ENCODE measurements at regions not wholly inside any gene's neighbourhood (a gene's known extent, or its start where the extent isn't known, plus 50 kb on each side); places are given as distances from the start of the nearest gene placed in this dataset.

DNA sequence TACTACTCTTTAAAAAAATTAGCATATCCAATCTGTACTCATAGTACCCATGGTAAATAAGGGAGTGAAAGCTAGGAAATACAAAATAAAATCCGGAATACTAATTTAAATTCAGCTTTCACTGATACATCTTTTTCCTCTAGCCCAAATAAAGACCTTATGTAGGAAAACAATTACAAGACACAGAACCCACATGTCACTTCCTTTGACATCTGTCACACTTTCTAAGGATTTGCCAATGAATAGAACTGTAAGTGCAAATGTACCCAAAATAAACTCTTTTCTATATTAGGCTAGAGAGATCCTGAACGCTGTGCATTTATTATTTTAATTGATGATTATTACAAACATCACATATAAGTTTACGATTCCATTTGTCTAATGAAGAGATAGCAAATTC is 393.0 kb downstream of the LRRIQ3 start (continued):
- TF ChIP-seq, protein P1, sequence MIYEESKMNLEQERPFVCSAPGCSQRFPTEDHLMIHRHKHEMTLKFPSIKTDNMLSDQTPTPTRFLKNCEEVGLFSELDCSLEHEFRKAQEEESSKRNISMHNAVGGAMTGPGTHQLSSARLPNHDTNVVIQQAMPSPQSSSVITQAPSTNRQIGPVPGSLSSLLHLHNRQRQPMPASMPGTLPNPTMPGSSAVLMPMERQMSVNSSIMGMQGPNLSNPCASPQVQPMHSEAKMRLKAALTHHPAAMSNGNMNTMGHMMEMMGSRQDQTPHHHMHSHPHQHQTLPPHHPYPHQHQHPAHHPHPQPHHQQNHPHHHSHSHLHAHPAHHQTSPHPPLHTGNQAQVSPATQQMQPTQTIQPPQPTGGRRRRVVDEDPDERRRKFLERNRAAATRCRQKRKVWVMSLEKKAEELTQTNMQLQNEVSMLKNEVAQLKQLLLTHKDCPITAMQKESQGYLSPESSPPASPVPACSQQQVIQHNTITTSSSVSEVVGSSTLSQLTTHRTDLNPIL (CRISPR knock-in tag; IDR thresholded peaks at IDR 0.05; ENCODE audit: low read depth) = no peak
- TF ChIP-seq PPARA (CRISPR knock-in tag; IDR thresholded peaks at IDR 0.05; ENCODE audit: borderline replicate concordance) = no peak

DNA sequence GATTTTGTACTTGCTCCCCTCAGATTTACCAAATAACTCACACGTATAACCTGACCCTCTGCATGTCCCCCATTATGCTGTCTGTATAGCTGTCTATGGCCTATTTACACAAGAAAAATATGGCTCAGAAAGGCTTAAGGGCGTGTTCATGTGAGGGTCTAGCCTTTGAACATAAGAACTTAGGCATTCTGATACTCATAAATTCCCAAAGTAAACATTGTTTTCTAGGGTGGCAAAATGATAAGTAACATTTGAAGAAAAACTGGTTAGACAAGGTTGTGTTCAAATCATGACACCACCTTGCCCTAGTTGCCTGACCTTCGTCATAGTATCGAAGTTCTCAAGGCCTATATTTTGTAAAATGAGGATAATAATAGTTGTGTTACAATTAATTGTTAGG is 394.6 kb downstream of the LRRIQ3 start:
- ATAC-seq = no peak
- no peak for TF ChIP-seq ZC3H10 (CRISPR knock-in tag; IDR thresholded peaks at IDR 0.05)
- TF ChIP-seq ZFP30 (CRISPR knock-in tag; IDR thresholded peaks at IDR 0.05) = no peak
- no peak for TF ChIP-seq ISL1 (CRISPR knock-in tag; IDR thresholded peaks at IDR 0.05)
- TF ChIP-seq ZFP3 (CRISPR knock-in tag; IDR thresholded peaks at IDR 0.05) = no peak
- TF ChIP-seq OSR1 (CRISPR knock-in tag; IDR thresholded peaks at IDR 0.05) = no peak
- no peak for TF ChIP-seq PPARA (CRISPR knock-in tag; IDR thresholded peaks at IDR 0.05; ENCODE audit: borderline replicate concordance)
- no peak for TF ChIP-seq GLIS3 (CRISPR knock-in tag; IDR thresholded peaks at IDR 0.05)
- TF ChIP-seq, protein P2, sequence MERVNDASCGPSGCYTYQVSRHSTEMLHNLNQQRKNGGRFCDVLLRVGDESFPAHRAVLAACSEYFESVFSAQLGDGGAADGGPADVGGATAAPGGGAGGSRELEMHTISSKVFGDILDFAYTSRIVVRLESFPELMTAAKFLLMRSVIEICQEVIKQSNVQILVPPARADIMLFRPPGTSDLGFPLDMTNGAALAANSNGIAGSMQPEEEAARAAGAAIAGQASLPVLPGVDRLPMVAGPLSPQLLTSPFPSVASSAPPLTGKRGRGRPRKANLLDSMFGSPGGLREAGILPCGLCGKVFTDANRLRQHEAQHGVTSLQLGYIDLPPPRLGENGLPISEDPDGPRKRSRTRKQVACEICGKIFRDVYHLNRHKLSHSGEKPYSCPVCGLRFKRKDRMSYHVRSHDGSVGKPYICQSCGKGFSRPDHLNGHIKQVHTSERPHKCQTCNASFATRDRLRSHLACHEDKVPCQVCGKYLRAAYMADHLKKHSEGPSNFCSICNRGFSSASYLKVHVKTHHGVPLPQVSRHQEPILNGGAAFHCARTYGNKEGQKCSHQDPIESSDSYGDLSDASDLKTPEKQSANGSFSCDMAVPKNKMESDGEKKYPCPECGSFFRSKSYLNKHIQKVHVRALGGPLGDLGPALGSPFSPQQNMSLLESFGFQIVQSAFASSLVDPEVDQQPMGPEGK (CRISPR knock-in tag; IDR thresholded peaks at IDR 0.05; ENCODE audit: borderline replicate concordance) = no peak
- TF ChIP-seq, protein P3, sequence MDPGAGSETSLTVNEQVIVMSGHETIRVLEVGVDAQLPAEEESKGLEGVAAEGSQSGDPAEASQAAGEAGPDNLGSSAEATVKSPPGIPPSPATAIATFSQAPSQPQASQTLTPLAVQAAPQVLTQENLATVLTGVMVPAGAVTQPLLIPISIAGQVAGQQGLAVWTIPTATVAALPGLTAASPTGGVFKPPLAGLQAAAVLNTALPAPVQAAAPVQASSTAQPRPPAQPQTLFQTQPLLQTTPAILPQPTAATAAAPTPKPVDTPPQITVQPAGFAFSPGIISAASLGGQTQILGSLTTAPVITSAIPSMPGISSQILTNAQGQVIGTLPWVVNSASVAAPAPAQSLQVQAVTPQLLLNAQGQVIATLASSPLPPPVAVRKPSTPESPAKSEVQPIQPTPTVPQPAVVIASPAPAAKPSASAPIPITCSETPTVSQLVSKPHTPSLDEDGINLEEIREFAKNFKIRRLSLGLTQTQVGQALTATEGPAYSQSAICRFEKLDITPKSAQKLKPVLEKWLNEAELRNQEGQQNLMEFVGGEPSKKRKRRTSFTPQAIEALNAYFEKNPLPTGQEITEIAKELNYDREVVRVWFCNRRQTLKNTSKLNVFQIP (CRISPR knock-in tag; IDR thresholded peaks at IDR 0.05; ENCODE audit: borderline replicate concordance, low read depth) = no peak
- no peak for TF ChIP-seq TOX (CRISPR knock-in tag; IDR thresholded peaks at IDR 0.05; ENCODE audit: borderline replicate concordance)
- no peak for TF ChIP-seq RARB (CRISPR knock-in tag; IDR thresholded peaks at IDR 0.05)
- no peak for TF ChIP-seq SNAI2 (CRISPR knock-in tag; IDR thresholded peaks at IDR 0.05)
- TF ChIP-seq ARNTL (CRISPR knock-in tag; IDR thresholded peaks at IDR 0.05; ENCODE audit: borderline replicate concordance, low read depth) = no peak
- TF ChIP-seq, protein P1 (CRISPR knock-in tag; IDR thresholded peaks at IDR 0.05; ENCODE audit: low read depth) = no peak
- TF ChIP-seq, protein P4, sequence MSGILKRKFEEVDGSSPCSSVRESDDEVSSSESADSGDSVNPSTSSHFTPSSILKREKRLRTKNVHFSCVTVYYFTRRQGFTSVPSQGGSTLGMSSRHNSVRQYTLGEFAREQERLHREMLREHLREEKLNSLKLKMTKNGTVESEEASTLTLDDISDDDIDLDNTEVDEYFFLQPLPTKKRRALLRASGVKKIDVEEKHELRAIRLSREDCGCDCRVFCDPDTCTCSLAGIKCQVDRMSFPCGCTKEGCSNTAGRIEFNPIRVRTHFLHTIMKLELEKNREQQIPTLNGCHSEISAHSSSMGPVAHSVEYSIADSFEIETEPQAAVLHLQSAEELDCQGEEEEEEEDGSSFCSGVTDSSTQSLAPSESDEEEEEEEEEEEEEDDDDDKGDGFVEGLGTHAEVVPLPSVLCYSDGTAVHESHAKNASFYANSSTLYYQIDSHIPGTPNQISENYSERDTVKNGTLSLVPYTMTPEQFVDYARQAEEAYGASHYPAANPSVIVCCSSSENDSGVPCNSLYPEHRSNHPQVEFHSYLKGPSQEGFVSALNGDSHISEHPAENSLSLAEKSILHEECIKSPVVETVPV (CRISPR knock-in tag; IDR thresholded peaks at IDR 0.05) = no peak
- TF ChIP-seq TCF4 (CRISPR knock-in tag; IDR thresholded peaks at IDR 0.05; ENCODE audit: borderline replicate concordance) = no peak
- TF ChIP-seq ZNF70 (CRISPR knock-in tag; IDR thresholded peaks at IDR 0.05) = no peak
- no peak for TF ChIP-seq ZNF8 (CRISPR knock-in tag; IDR thresholded peaks at IDR 0.05)
- no peak for TF ChIP-seq CSDC2 (CRISPR knock-in tag; IDR thresholded peaks at IDR 0.05)
- no peak for TF ChIP-seq BACH2 (CRISPR knock-in tag; IDR thresholded peaks at IDR 0.05; ENCODE audit: borderline replicate concordance)

DNA sequence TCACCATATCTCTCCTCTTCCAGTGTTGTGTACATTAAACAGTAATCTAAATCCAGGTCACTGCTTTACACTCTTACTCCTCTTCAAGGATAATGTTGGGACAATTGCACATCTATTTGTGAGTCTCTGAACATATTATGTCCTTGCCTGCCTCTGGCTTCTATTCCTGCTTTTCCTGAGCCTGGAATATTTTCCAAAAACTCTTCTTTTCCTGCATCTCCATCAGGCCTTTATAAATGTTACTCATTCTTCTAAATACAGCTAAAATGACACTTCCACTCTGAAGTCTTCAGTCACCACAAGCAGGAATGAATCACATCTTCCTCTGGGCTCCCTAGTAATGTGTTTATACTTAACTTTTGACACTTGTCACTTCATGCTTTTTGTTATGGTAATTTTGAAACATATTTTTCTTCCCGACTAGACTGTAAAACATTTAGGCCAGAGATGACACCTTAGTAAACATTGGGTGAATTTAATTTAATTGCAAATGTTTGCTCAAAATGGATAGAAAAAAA is 396.0 kb downstream of the LRRIQ3 start:
- TF ChIP-seq SNAI2 (CRISPR knock-in tag; IDR thresholded peaks at IDR 0.05) = no peak
- TF ChIP-seq, protein P2 (CRISPR knock-in tag; IDR thresholded peaks at IDR 0.05; ENCODE audit: borderline replicate concordance) = no peak
- TF ChIP-seq OSR1 (CRISPR knock-in tag; IDR thresholded peaks at IDR 0.05) = no peak
- TF ChIP-seq ZC3H10 (CRISPR knock-in tag; IDR thresholded peaks at IDR 0.05) = no peak
- no peak for TF ChIP-seq BACH2 (CRISPR knock-in tag; IDR thresholded peaks at IDR 0.05; ENCODE audit: borderline replicate concordance)
- TF ChIP-seq, protein P4 (CRISPR knock-in tag; IDR thresholded peaks at IDR 0.05) = no peak
- no peak for TF ChIP-seq CSDC2 (CRISPR knock-in tag; IDR thresholded peaks at IDR 0.05)
- no peak for TF ChIP-seq ARNTL (CRISPR knock-in tag; IDR thresholded peaks at IDR 0.05; ENCODE audit: borderline replicate concordance, low read depth)
- TF ChIP-seq, protein P3 (CRISPR knock-in tag; IDR thresholded peaks at IDR 0.05; ENCODE audit: borderline replicate concordance, low read depth) = no peak
- TF ChIP-seq PPARA (CRISPR knock-in tag; IDR thresholded peaks at IDR 0.05; ENCODE audit: borderline replicate concordance) = no peak
- TF ChIP-seq TOX (CRISPR knock-in tag; IDR thresholded peaks at IDR 0.05; ENCODE audit: borderline replicate concordance) = no peak
- no peak for ATAC-seq
